ENCODE measurements at regions not wholly inside any gene's neighbourhood (a gene's known extent, or its start where the extent isn't known, plus 50 kb on each side); places are given as distances from the start of the nearest gene placed in this dataset.
"Not testable (repeated sequence)": the region's sequence is repeated elsewhere in the genome, so short reads cannot be mapped to it uniquely, and the experiment has no call there.

GRCh38 chr22:40094485-40094884 lies 83.2 kb upstream of the TNRC6B start:
- no peak for DNase-seq (ENCODE audit: low read depth)

- DNase-seq (ENCODE audit: low read depth) = not testable (repeated sequence)
Observed at GRCh38 chr22:40099887-40100286, 77.8 kb upstream of the TNRC6B start.

GRCh38 chr22:40105755-40106154 lies 72.0 kb upstream of the TNRC6B start:
- DNase-seq (ENCODE audit: low read depth) = no peak

GRCh38 chr22:40107244-40107643 lies 70.5 kb upstream of the TNRC6B start:
- DNase-seq (ENCODE audit: low read depth) = peak; percentile 13

GRCh38 chr22:40107851-40108378 lies 69.8 kb upstream of the TNRC6B start:
- DNase-seq (ENCODE audit: low read depth) = peak; percentile 80

- DNase-seq (ENCODE audit: low read depth) = no peak
Observed at GRCh38 chr22:40108396-40108795, 69.3 kb upstream of the TNRC6B start.

- not testable (repeated sequence) for DNase-seq (ENCODE audit: low read depth)
Observed at GRCh38 chr22:40108926-40109325, 68.8 kb upstream of the TNRC6B start.

- DNase-seq (ENCODE audit: low read depth) = no peak
Observed at GRCh38 chr22:40111451-40111850, 66.3 kb upstream of the TNRC6B start.

- DNase-seq (ENCODE audit: low read depth) = no peak
Observed at GRCh38 chr22:40112595-40112994, 65.1 kb upstream of the TNRC6B start.

GRCh38 chr22:40113696-40114095 lies 64.0 kb upstream of the TNRC6B start:
- no peak for DNase-seq (ENCODE audit: low read depth)

- DNase-seq (ENCODE audit: low read depth) = no peak
Observed at GRCh38 chr22:40114411-40114810, 63.3 kb upstream of the TNRC6B start.

GRCh38 chr22:40116496-40117200 lies 61.1 kb upstream of the TNRC6B start:
- no peak for DNase-seq (ENCODE audit: low read depth)

GRCh38 chr22:40118979-40119378 lies 58.7 kb upstream of the TNRC6B start:
- DNase-seq (ENCODE audit: low read depth) = no peak

- DNase-seq (ENCODE audit: low read depth) = no peak
Observed at GRCh38 chr22:40120848-40121247, 56.9 kb upstream of the TNRC6B start.

GRCh38 chr22:40121461-40121860 lies 56.3 kb upstream of the TNRC6B start:
- DNase-seq (ENCODE audit: low read depth) = no peak

GRCh38 chr22:40122792-40123191 lies 54.9 kb upstream of the TNRC6B start:
- DNase-seq (ENCODE audit: low read depth) = no peak

GRCh38 chr22:40123387-40123786 lies 54.3 kb upstream of the TNRC6B start:
- DNase-seq (ENCODE audit: low read depth) = no peak
